GM12891 (cell line): ENCODE measurements at regions not wholly inside any gene's neighbourhood (a gene's known extent, or its start where the extent isn't known, plus 50 kb on each side); places are given as distances from the start of the nearest gene placed in this dataset.

ENCODE experiments used
- POLR2A ChIP-seq: IDR thresholded peaks from 2 replicates; pipeline ENCODE4 v1.6.1; 2011; ENCODE audit warnings: low read depth, low read length, control low read depth
- POLR2AphosphoS5 ChIP-seq: IDR thresholded peaks from 2 replicates; pipeline ENCODE4 v1.6.1; 2011; ENCODE audit warnings: low read depth, low read length, control low read depth
- POU2F2 ChIP-seq: IDR thresholded peaks from 2 replicates; pipeline ENCODE4 v1.6.1; 2011; ENCODE audit warnings: low read depth, mild to moderate bottlenecking, control low read depth, low read length, moderate library complexity
- TAF1 ChIP-seq: IDR thresholded peaks from 2 replicates; pipeline ENCODE4 v1.6.1; 2011; ENCODE audit warnings: low read depth, low read length, control low read depth

DNA sequence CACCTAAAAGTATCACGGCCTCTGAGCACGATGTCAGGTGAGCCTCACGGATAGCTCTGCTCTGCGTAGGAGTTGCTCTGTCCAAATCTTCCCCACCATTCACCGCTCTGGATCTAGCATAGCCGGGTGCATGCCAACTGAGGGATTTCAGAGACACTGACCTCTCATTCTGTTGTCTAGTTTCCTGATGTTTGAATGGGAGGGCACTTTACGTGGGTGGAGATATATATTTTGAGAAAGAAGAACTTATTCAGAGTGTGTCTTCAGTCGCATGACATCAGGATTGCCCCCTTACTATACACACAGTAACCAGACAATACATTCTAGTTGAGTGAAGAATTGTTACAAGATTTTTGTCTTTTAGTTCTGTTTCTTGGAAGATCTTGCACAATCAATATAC is 96.5 kb upstream of the CITED2 start:
- TF ChIP-seq TAF1 (no peak), POLR2AphosphoS5 (no peak), POLR2A (no peak), POU2F2 (no peak)
